IMR-90 (cell line): ENCODE measurements at regions not wholly inside any gene's neighbourhood (a gene's known extent, or its start where the extent isn't known, plus 50 kb on each side); places are given as distances from the start of the nearest gene placed in this dataset.

Experiments
- ATAC-seq: fragments of 200-7000 bp; cut with Tn5 transposase; 2 replicates; pipeline ENCODE4 v1.9.1; 2020; ENCODE audit warnings: low read depth, mild to moderate bottlenecking, moderate library complexity
- BruUV-seq: library from RNA; stranded (reverse); fragments of 400-500 nt; replicated peaks from 2 replicates; lab custom pipeline; 2021; lab: Mats Ljungman, UMichigan
- CTCF ChIA-PET: fragments of 300-600 bp; formaldehyde crosslinking; extraction: SDS; loops from one replicate; lab custom pipeline; 2021; ENCODE audit warnings: antibody characterized with exemption; lab: Yijun Ruan, JAX
- POLR2A ChIA-PET: fragments of 300-600 bp; sonication (Branson Sonifier 250); formaldehyde crosslinking; loops from one replicate; lab custom pipeline; 2022; ENCODE audit warnings: antibody characterized with exemption; ENCODE audit not compliant: unreplicated experiment; lab: Charles Lee
- DNase-seq: peaks from one replicate; pipeline ENCODE4 v3.0.0; 2013
- H2AFZ ChIP-seq: replicated peaks from 2 replicates; pipeline ENCODE3; 2013; ENCODE audit warnings: low read length, mild to moderate bottlenecking; ENCODE audit not compliant: poor library complexity
- H2AK5ac ChIP-seq: 2 replicates; pipeline ENCODE4 v1.6.1; 2013; ENCODE audit warnings: low read depth, low read length, inconsistent platforms
- H2AK9ac ChIP-seq: replicated peaks from 2 replicates; pipeline ENCODE3; 2013; ENCODE audit warnings: mild to moderate bottlenecking, low read depth, low read length, moderate library complexity; ENCODE audit not compliant: poor library complexity
- H2BK120ac ChIP-seq: 2 replicates; pipeline ENCODE4 v1.6.1; 2013; ENCODE audit warnings: low read depth, low read length, inconsistent platforms
- H2BK15ac ChIP-seq: 3 replicates; pipeline ENCODE4 v1.6.1; 2013; ENCODE audit warnings: low read depth, low read length, inconsistent platforms
- H2BK20ac ChIP-seq: 2 replicates; pipeline ENCODE4 v1.6.1; 2013; ENCODE audit warnings: low read depth, mild to moderate bottlenecking, inconsistent platforms, low read length, moderate library complexity
- H2BK5ac ChIP-seq: 2 replicates; pipeline ENCODE4 v1.6.1; 2013; ENCODE audit warnings: mild to moderate bottlenecking, low read depth, low read length, inconsistent platforms; ENCODE audit not compliant: poor library complexity, severe bottlenecking
- H3K14ac ChIP-seq: replicated peaks from 2 replicates; pipeline ENCODE4 v1.6.1; 2013; ENCODE audit warnings: low read depth, low read length, inconsistent platforms
- H3K18ac ChIP-seq: 2 replicates; pipeline ENCODE4 v1.6.1; 2013; ENCODE audit warnings: low read depth, low read length, control low read depth
- H3K23ac ChIP-seq: 2 replicates; pipeline ENCODE4 v1.6.1; 2013; ENCODE audit warnings: low read depth, low read length, inconsistent platforms
- H3K27ac ChIP-seq: 2 replicates; pipeline ENCODE4 v1.5.1; 2013; ENCODE audit warnings: mild to moderate bottlenecking, control low read depth, low read length; ENCODE audit not compliant: insufficient read depth
- H3K27me3 ChIP-seq: 2 replicates; pipeline ENCODE4 v1.6.1; 2013; ENCODE audit warnings: low read length; ENCODE audit not compliant: control insufficient read depth, insufficient read depth
- H3K36me3 ChIP-seq: 2 replicates; pipeline ENCODE4 v1.6.1; 2013; ENCODE audit warnings: low read length, mixed read lengths; ENCODE audit not compliant: control insufficient read depth, insufficient read depth
- H3K4ac ChIP-seq: 2 replicates; pipeline ENCODE4 v1.6.1; 2013; ENCODE audit warnings: low read depth, low read length, inconsistent platforms
- H3K4me1 ChIP-seq: 2 replicates; pipeline ENCODE4 v1.6.1; 2013; ENCODE audit warnings: low read length, mixed read lengths; ENCODE audit not compliant: control insufficient read depth, insufficient read depth
- H3K4me2 ChIP-seq: 2 replicates; pipeline ENCODE4 v1.6.1; 2013; ENCODE audit warnings: low read depth, mild to moderate bottlenecking, control low read depth, low read length, moderate library complexity
- H3K4me3 ChIP-seq: 2 replicates; pipeline ENCODE4 v1.5.1; 2013; ENCODE audit warnings: low read depth, mild to moderate bottlenecking, control low read depth, low read length, moderate library complexity; ENCODE audit not compliant: insufficient read depth
- H3K56ac ChIP-seq: 2 replicates; pipeline ENCODE4 v1.6.1; 2013; ENCODE audit warnings: low read length, inconsistent platforms; ENCODE audit not compliant: insufficient read depth; ENCODE audit errors: extremely low read depth
- H3K79me1 ChIP-seq, 2 experiments: 2 replicates each; pipeline ENCODE4 v1.6.1; 2013; ENCODE audit warnings: low read length in 2 of 2, inconsistent platforms in 1 of 2, low read depth in 1 of 2
- H3K9ac ChIP-seq: 2 replicates; pipeline ENCODE4 v1.6.1; 2013; ENCODE audit warnings: low read depth, low read length, control low read depth
- H3K9me1 ChIP-seq: 2 replicates; pipeline ENCODE4 v1.6.1; 2013; ENCODE audit warnings: low read length, inconsistent platforms; ENCODE audit not compliant: insufficient read depth
- H3K9me3 ChIP-seq: 2 replicates; pipeline ENCODE4 v1.6.1; 2013; ENCODE audit warnings: low read length; ENCODE audit not compliant: control insufficient read depth, insufficient read depth
- H4K20me1 ChIP-seq: 2 replicates; pipeline ENCODE4 v1.6.1; 2013; ENCODE audit warnings: low read length, inconsistent platforms; ENCODE audit not compliant: insufficient read depth
- H4K5ac ChIP-seq: 2 replicates; pipeline ENCODE4 v1.6.1; 2013; ENCODE audit warnings: mild to moderate bottlenecking, low read depth, low read length, control low read depth
- H4K8ac ChIP-seq, 2 experiments: 2 replicates each; pipeline ENCODE4 v1.6.1; 2013; ENCODE audit warnings: low read depth in 2 of 2, low read length in 2 of 2, control low read depth in 1 of 2, inconsistent platforms in 1 of 2
- H4K91ac ChIP-seq: 2 replicates; pipeline ENCODE4 v1.6.1; 2013; ENCODE audit warnings: low read depth, low read length, inconsistent platforms; ENCODE audit not compliant: insufficient read depth
- BHLHE40 ChIP-seq: fragments of 150-350 bp; IDR thresholded peaks from 2 replicates; pipeline ENCODE4 v1.6.1; 2016; ENCODE audit warnings: mild to moderate bottlenecking, low read depth, low read length
- MAZ ChIP-seq: IDR thresholded peaks from 2 replicates; pipeline ENCODE4 v1.6.1; 2012; ENCODE audit warnings: low read depth, mild to moderate bottlenecking, low read length, improper control_type of control experiment, moderate library complexity, borderline replicate concordance
- WGBS, 2 experiments: methylation state at CpG; one replicate each; pipeline versions ENCODE4 v1.1.5 to v1.1.7; 2013; ENCODE audit warnings: missing lambda C conversion rate in 2 of 2; ENCODE audit not compliant: insufficient read length in 1 of 2; ENCODE audit errors: extremely low coverage in 2 of 2; 5-methylcytosine and 5-hydroxymethylcytosine counted together
- dilution Hi-C: fragments of 300-500 bp; cut with HindIII; formaldehyde crosslinking; loops from one replicate; pipeline ENCODE4 v1.14.3; 2018; ENCODE audit warnings: low sequenced_read_pairs; ENCODE audit not compliant: unreplicated experiment
- in situ Hi-C: fragments of 300-500 bp; cut with MboI; formaldehyde crosslinking; loops from 3 replicates; pipeline ENCODE4 v1.14.3; 2019; ENCODE audit warnings: low sequenced_read_pairs, inconsistent platforms, mixed read lengths
- intact Hi-C: fragments of 100-400 bp; cut with micrococcal nuclease; formaldehyde crosslinking; loops from 2 replicates; pipeline ENCODE4 v1.10.0; 2022
- TF ChIP-seq, protein P1 (sequence below): conservative IDR thresholded peaks from 2 replicates; pipeline ENCODE4 v1.5.1; 2012; ENCODE audit warnings: mild to moderate bottlenecking, low read depth, low read length, improper control_type of control experiment
- TF ChIP-seq, protein P2 (sequence below): fragments of 150-350 bp; IDR thresholded peaks from 2 replicates; pipeline ENCODE4 v1.6.1; 2016; ENCODE audit warnings: low read depth, mild to moderate bottlenecking, low read length, moderate library complexity, borderline replicate concordance

DNA sequence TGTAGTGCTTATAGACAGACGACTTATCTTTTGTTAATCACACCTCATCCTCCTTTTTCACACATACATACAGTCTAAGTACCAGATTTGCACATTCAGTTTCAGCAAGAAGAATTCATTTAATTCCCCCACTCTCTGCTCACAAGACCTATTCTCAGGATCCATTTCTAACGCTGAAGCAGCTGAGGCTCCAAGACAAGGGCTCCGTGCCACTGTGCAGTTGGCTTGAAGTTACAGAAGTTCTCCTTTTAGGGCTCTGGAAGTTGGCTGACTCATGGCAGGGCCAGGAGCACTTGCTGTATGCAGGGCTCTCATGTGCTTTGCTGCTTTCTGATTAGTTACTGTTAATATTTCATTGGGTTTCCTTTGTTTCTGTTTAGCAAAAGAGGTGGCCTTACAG lies 1566.9 kb upstream of the TMEM132C start:
- no peak overlapping the region for H3K18ac ChIP-seq
- WGBS, 2 experiments = no CpG with 5 or more reads among the region's 3 CpGs
- H3K27me3 ChIP-seq = no peaks in the 10 kb centered on the region
- H3K4ac ChIP-seq = no peak overlapping the region
- no peak overlapping the region for H2BK120ac ChIP-seq
- H3K79me1 ChIP-seq = no peaks in the 10 kb centered on the region
- ATAC-seq (no peak), DNase-seq (no peak)
- intact Hi-C loops (no loop called here), dilution Hi-C loops (no loop called here), in situ Hi-C loops (no loop called here)
- no peak overlapping the region for H4K5ac ChIP-seq
- no peak overlapping the region for H2BK15ac ChIP-seq
- CTCF ChIA-PET = no interaction called here
- H3K9me3 ChIP-seq = peaks cover 19% of the 10 kb centered on the region
- TF ChIP-seq BHLHE40 (no peak), MAZ (no peak)
- TF ChIP-seq, protein P1, sequence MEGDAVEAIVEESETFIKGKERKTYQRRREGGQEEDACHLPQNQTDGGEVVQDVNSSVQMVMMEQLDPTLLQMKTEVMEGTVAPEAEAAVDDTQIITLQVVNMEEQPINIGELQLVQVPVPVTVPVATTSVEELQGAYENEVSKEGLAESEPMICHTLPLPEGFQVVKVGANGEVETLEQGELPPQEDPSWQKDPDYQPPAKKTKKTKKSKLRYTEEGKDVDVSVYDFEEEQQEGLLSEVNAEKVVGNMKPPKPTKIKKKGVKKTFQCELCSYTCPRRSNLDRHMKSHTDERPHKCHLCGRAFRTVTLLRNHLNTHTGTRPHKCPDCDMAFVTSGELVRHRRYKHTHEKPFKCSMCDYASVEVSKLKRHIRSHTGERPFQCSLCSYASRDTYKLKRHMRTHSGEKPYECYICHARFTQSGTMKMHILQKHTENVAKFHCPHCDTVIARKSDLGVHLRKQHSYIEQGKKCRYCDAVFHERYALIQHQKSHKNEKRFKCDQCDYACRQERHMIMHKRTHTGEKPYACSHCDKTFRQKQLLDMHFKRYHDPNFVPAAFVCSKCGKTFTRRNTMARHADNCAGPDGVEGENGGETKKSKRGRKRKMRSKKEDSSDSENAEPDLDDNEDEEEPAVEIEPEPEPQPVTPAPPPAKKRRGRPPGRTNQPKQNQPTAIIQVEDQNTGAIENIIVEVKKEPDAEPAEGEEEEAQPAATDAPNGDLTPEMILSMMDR = no peak
- TF ChIP-seq, protein P2, sequence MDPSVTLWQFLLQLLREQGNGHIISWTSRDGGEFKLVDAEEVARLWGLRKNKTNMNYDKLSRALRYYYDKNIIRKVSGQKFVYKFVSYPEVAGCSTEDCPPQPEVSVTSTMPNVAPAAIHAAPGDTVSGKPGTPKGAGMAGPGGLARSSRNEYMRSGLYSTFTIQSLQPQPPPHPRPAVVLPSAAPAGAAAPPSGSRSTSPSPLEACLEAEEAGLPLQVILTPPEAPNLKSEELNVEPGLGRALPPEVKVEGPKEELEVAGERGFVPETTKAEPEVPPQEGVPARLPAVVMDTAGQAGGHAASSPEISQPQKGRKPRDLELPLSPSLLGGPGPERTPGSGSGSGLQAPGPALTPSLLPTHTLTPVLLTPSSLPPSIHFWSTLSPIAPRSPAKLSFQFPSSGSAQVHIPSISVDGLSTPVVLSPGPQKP = no peak
- no peak overlapping the region for H3K56ac ChIP-seq
- no peak overlapping the region for H3K23ac ChIP-seq
- H3K36me3 ChIP-seq = no peaks in the 10 kb centered on the region
- H4K20me1 ChIP-seq = no peaks in the 10 kb centered on the region
- no peak overlapping the region for H3K4me3 ChIP-seq
- POLR2A ChIA-PET = no interaction called here
- H3K9ac ChIP-seq = no peak overlapping the region
- no peak overlapping the region for H3K27ac ChIP-seq
- no peak overlapping the region for H4K8ac ChIP-seq
- no peak overlapping the region for H2AK5ac ChIP-seq
- no TSS peak for BruUV-seq
- no peak overlapping the region for H4K91ac ChIP-seq
- no peaks in the 10 kb centered on the region for H3K4me1 ChIP-seq
- no peak overlapping the region for H2BK20ac ChIP-seq
- H3K9me1 ChIP-seq = no peaks in the 10 kb centered on the region
- no peak overlapping the region for H2AFZ ChIP-seq
- H2BK5ac ChIP-seq = no peak overlapping the region
- H2AK9ac ChIP-seq = no peak overlapping the region
- no peak overlapping the region for H3K4me2 ChIP-seq
- H3K14ac ChIP-seq = no peak overlapping the region
